ENCODE measurements at regions not wholly inside any gene's neighbourhood (a gene's known extent, or its start where the extent isn't known, plus 50 kb on each side); places are given as distances from the start of the nearest gene placed in this dataset.

DNA sequence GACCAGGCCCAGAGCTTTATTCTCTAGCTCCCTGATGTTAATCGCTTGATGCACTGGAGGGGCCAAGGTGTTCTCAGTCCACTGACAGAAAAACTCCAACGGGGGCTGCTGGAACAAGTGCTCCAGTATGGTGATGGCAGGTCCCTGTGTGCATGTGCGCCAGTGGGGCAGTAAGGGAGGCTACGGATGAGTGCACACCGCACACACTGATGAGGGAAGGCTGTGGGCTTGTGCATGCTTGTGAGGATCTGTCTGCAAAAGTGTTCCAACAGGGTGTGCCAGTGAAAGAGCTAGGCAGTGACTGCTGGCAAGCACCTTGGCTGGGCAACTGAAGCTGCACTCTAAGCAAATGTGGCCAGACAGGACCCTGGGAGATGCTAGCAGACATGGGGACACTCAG lies 229.7 kb upstream of the FOXG1 start:
- H3K27ac ChIP-seq = no peak overlapping the region
- TF ChIP-seq Cebpa-rat (IDR thresholded peaks at IDR 0.05) = no peak
- peaks cover 22% of the 10 kb centered on the region for H3K9me3 ChIP-seq
- no peak overlapping the region for H3K9ac ChIP-seq
- no peaks in the 10 kb centered on the region for H3K36me3 ChIP-seq
- no peak overlapping the region for H3K4me3 ChIP-seq
- no peak overlapping the region for H3K4me2 ChIP-seq
- H3K27me3 ChIP-seq = no peaks in the 10 kb centered on the region
- H3K4me1 ChIP-seq = no peaks in the 10 kb centered on the region
- no peaks in the 10 kb centered on the region for H4K20me1 ChIP-seq

DNA sequence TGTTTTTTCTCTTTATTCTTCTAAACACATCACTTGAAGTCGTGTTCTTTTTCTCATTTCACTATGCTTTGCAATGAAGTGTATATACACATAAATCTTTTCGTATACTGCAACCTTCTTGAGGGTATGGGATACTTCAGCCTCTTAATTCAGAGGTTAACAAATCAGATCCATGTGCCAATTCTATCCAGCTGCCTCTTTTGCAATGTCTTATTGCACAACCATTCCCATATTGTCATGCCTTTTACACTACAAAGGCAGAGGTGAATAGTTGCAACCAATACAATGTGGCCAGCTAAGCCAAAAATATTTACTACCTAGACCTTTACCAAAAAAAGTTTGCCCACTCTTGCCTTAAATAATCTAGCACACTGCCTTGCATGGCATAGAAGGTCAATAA lies 224.5 kb upstream of the FOXG1 start:
- Histone ChIP-seq H3K36me3 (no peaks in the 10 kb centered on the region), H3K9ac (no peak overlapping the region), H3K9me3 (peaks cover 22% of the 10 kb centered on the region), H3K4me2 (no peak overlapping the region), H4K20me1 (no peaks in the 10 kb centered on the region), H3K4me3 (no peak overlapping the region), H3K27me3 (no peaks in the 10 kb centered on the region), H3K4me1 (no peaks in the 10 kb centered on the region), H3K27ac (no peak overlapping the region)
- no peak for TF ChIP-seq Cebpa-rat (IDR thresholded peaks at IDR 0.05)

DNA sequence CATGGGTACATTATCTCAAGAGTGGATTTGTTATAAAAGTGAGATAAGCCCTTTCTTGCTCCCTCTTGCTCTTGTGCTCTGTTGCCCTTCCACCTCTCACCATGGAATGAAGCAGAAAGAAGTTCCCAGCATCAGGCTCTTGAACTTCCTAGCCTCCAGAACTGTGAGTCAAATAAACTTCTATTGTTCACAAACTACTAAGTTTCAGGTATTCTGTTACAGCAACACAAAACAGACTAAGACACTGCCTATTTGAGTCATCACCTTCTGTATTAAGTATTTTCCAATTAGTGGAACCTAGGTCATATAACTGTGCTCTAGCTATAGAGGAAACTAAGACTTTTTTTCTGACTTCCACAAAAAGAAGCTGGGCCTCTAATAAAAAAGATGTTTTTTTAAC lies 201.2 kb upstream of the FOXG1 start:
- Histone ChIP-seq H3K36me3 (no peaks in the 10 kb centered on the region), H3K27me3 (no peaks in the 10 kb centered on the region), H3K9ac (no peak overlapping the region), H3K27ac (no peak overlapping the region), H4K20me1 (no peaks in the 10 kb centered on the region), H3K9me3 (no peaks in the 10 kb centered on the region), H3K4me3 (no peak overlapping the region), H3K4me1 (no peaks in the 10 kb centered on the region), H3K4me2 (no peak overlapping the region)
- TF ChIP-seq Cebpa-rat (IDR thresholded peaks at IDR 0.05) = no peak

DNA sequence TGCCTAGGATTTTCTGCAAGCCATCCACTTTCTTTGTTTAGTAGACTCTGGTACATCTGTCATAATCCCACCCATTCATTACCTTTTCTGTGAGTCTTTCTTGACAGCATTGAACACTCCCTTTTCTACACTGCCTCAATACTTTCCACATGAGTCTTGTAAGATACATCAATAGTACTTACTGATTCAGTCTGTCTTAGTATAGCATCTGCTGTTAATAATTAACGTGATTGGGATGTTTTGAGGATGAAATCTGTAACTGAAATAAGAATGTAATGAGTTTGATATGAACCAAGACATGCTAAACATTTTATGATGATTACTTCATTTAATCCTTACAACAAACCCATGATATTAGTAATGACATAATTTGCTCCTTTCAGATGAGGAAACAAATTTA lies 196.2 kb upstream of the FOXG1 start:
- no peak for TF ChIP-seq Cebpa-rat (IDR thresholded peaks at IDR 0.05)

DNA sequence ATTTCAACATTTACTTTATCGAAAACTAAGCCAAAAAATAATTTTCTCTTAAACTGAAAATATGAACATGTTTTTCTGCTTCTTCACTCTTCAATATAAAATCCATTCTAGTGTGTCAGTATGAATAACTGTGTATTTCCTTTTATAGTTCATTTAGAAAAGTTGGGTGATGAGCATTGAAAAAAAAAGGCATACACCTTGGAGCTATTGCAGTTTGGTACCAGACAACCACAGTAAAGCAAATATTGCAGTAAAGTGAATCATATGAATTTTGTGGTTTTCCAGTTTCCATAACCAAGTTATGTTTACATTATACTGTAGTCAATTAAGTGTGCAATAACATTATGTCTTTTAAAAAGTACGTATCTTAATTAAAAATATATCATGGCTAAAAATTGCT lies 195.0 kb upstream of the FOXG1 start:
- Histone ChIP-seq H3K4me1 (no peaks in the 10 kb centered on the region), H3K27me3 (no peaks in the 10 kb centered on the region), H3K36me3 (no peaks in the 10 kb centered on the region), H3K4me2 (no peak overlapping the region), H3K27ac (no peak overlapping the region), H3K9ac (no peak overlapping the region), H4K20me1 (no peaks in the 10 kb centered on the region), H3K4me3 (no peak overlapping the region), H3K9me3 (peaks cover 16% of the 10 kb centered on the region)
- TF ChIP-seq Cebpa-rat (IDR thresholded peaks at IDR 0.05) = no peak

More for the DNA sequence above, 196.2 kb upstream of the FOXG1 start:
- Histone ChIP-seq H3K9ac (no peak overlapping the region), H3K4me1 (no peaks in the 10 kb centered on the region), H3K4me3 (no peak overlapping the region), H3K27me3 (no peaks in the 10 kb centered on the region), H3K27ac (no peak overlapping the region), H3K36me3 (no peaks in the 10 kb centered on the region), H3K4me2 (no peak overlapping the region), H4K20me1 (no peaks in the 10 kb centered on the region), H3K9me3 (peaks cover 16% of the 10 kb centered on the region)

DNA sequence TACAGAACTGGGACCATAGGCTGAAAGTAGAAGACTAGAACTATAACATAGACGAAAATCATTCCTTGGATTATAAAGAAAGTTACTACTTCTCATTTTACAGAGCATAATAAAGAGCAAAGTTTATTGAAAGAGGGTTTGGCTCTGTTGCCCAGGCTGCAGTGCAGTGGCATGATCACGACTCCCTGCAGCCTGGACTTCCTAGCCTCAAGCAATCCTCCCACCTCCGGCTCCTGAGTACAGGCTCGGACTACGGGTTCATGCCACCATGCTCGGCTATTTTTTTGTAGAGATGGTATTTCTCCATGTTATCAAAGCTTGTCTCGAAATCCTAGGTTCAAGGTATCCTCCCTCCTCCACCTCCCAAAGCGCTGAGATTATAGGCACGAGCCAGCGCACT lies 190.1 kb upstream of the FOXG1 start:
- Histone ChIP-seq H3K27me3 (no peaks in the 10 kb centered on the region), H4K20me1 (no peaks in the 10 kb centered on the region), H3K4me3 (no peak overlapping the region), H3K9me3 (peaks cover 16% of the 10 kb centered on the region), H3K36me3 (no peaks in the 10 kb centered on the region), H3K4me1 (no peaks in the 10 kb centered on the region), H3K9ac (no peak overlapping the region), H3K4me2 (no peak overlapping the region), H3K27ac (no peak overlapping the region)
- TF ChIP-seq Cebpa-rat (IDR thresholded peaks at IDR 0.05) = no peak

DNA sequence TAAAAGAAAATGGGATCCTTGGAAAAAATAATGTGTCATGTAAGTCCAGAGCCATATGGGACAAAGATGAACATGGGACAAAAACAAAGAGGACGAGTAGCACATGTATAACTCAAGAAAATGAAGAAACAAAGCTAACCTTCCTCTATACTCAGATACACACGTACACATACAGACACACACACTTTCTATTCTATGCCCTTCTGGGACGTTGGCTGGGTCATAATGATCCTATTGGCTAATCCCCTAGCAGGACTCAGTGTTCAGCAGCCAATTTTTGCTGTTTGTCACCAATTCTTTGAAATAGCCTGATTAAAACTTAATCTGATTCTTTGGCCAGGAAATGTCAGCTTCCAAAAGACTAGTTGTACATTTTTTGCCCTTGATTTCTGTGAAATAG lies 189.4 kb upstream of the FOXG1 start:
- no peaks in the 10 kb centered on the region for H3K4me1 ChIP-seq
- no peak for TF ChIP-seq Cebpa-rat (IDR thresholded peaks at IDR 0.05)
- no peak overlapping the region for H3K4me3 ChIP-seq

DNA sequence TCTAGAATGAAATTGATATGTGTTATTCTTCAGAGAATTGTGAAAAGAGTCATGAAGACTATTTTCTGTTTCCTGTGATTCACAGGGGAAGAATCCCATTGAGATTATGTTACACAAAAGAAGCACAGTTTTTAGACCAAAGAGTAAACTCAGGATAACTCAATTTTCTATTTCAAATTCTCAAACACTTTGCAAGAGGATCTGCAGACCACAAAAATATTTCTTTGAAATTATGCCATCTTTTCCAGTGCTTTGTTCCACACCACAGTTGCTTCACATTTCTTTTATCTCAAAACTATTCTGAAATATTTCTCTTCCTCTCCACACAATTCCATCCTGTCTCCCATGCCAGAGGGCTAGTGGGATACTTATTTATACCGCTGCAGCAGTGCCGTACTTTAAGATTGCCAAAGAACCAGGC lies 188.9 kb upstream of the FOXG1 start:
- no peak overlapping the region for H3K27ac ChIP-seq
- H3K27me3 ChIP-seq = no peaks in the 10 kb centered on the region
- H3K9ac ChIP-seq = no peak overlapping the region
- no peak overlapping the region for H3K4me2 ChIP-seq
- no peaks in the 10 kb centered on the region for H3K36me3 ChIP-seq
- peaks cover 13% of the 10 kb centered on the region for H3K9me3 ChIP-seq
- no peaks in the 10 kb centered on the region for H3K4me1 ChIP-seq
- TF ChIP-seq Cebpa-rat (IDR thresholded peaks at IDR 0.05) = no peak
- H3K4me3 ChIP-seq = no peak overlapping the region
- H4K20me1 ChIP-seq = no peaks in the 10 kb centered on the region

More for the DNA sequence above, 189.4 kb upstream of the FOXG1 start:
- peaks cover 16% of the 10 kb centered on the region for H3K9me3 ChIP-seq
- H3K27ac ChIP-seq = no peak overlapping the region
- H3K36me3 ChIP-seq = no peaks in the 10 kb centered on the region
- no peak overlapping the region for H3K4me2 ChIP-seq
- H3K9ac ChIP-seq = no peak overlapping the region
- no peaks in the 10 kb centered on the region for H3K27me3 ChIP-seq
- no peaks in the 10 kb centered on the region for H4K20me1 ChIP-seq

DNA sequence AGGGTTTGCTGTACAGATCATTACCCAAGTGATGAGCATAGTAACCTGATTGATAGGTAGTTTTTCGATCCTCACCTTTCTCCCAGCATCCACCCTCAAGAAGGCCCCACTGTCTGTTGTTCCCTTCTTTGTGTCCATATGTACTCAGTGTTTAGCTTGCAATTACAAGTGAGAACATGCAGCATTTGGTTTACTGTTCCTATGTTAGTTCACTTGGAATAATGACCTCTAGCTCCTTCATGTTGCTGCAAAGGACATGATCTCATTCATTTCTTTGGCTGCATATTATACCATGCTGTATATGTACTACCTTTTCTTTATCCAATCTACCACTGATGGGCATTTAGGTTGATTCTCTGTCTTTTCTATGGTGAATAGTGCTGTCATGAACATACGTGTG lies 181.6 kb upstream of the FOXG1 start:
- Histone ChIP-seq H3K9ac (no peak overlapping the region), H3K9me3 (no peaks in the 10 kb centered on the region), H3K36me3 (no peaks in the 10 kb centered on the region), H4K20me1 (no peaks in the 10 kb centered on the region), H3K4me2 (no peak overlapping the region), H3K27ac (no peak overlapping the region), H3K4me3 (no peak overlapping the region), H3K27me3 (no peaks in the 10 kb centered on the region), H3K4me1 (no peaks in the 10 kb centered on the region)
- no peak for TF ChIP-seq Cebpa-rat (IDR thresholded peaks at IDR 0.05)

DNA sequence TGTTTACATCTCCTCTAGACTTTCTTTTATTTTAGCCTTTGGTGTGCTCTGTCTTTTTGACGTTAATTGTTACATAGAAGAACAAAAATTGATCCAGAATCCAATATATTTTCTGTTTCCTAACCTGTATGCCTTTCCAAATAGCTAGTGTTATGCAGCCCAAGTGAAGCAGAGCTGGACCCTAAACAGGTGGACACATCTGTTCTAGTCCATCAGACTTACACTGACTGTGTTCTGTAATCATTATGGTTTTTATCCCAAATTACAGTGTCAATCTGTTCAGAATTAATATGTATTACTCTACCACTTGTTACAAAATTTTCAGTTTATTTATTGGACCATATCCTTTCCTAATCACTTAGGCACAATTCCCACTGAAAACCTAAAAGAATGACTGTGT lies 176.8 kb upstream of the FOXG1 start:
- no peaks in the 10 kb centered on the region for H3K4me1 ChIP-seq
- no peak overlapping the region for H3K4me2 ChIP-seq
- no peak overlapping the region for H3K27ac ChIP-seq
- H3K4me3 ChIP-seq = no peak overlapping the region
- no peak for TF ChIP-seq Cebpa-rat (IDR thresholded peaks at IDR 0.05)
- H3K9ac ChIP-seq = no peak overlapping the region
- H3K36me3 ChIP-seq = no peaks in the 10 kb centered on the region
- H3K27me3 ChIP-seq = no peaks in the 10 kb centered on the region
- no peaks in the 10 kb centered on the region for H3K9me3 ChIP-seq
- no peaks in the 10 kb centered on the region for H4K20me1 ChIP-seq

DNA sequence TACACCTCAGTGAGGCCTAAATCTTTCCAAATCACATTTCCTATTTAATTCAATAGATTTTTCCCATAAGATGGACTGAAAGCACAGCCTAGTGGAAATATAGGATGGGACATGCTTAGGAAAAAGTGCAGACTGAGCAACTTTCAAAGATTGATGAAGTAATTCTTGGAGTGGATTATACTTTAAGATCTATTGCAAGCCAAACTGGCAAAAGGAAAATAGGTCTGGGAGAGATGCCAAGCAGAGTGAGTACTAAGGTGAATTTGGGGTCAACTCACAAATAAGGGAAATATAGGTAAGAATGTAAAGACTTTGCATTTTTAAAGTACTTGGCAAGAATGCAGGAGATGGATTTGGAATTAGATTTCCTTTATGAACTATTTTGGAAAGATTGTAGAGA lies 170.2 kb upstream of the FOXG1 start:
- H3K27me3 ChIP-seq = no peaks in the 10 kb centered on the region
- no peak overlapping the region for H3K27ac ChIP-seq
- H3K4me3 ChIP-seq = no peak overlapping the region
- no peaks in the 10 kb centered on the region for H3K4me1 ChIP-seq
- no peaks in the 10 kb centered on the region for H3K36me3 ChIP-seq
- no peak for TF ChIP-seq Cebpa-rat (IDR thresholded peaks at IDR 0.05)
- no peak overlapping the region for H3K4me2 ChIP-seq
- no peaks in the 10 kb centered on the region for H4K20me1 ChIP-seq
- H3K9me3 ChIP-seq = no peaks in the 10 kb centered on the region
- no peak overlapping the region for H3K9ac ChIP-seq
